ENCODE measurements at regions not wholly inside any gene's neighbourhood (a gene's known extent, or its start where the extent isn't known, plus 50 kb on each side); places are given as distances from the start of the nearest gene placed in this dataset.

DNA sequence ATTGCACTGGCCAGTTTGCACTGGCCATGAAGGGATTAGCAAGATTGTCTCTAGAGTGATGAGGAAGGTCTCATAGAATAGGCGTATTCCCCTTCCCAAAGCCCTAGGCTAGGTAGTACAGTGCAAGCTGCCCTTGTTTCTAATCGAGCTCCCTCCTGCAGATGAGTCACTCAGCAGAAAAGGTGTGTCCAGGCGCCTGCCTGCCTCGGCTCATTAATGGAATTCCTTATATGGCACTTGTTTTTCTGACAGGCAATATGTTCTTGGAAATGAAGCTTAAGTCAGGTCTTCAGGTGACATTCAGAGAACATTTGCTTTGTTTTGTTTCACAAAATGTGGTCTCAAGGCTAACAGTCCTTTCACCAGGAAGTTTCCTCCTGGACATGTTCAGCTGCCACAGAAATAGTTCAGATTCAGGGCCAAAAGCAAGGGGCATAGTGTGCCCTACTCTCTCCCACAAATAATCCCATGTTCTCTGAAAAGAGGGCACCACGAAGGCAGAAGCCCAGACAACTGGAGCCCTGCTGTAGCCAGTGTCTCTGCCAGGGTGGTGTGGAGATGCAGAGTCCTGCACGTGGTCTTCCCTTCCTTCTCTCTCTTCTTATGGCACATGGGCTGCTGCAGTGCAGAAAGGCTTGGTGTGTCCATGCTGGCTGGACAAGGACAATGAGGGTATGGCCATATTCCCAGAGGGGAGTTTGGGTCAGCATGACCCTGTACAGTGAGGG is 281.1 kb upstream of the MAP3K1 start:
- intact Hi-C loops (cut with DNase I), result no loop called here
- peak; percentile 30 to 85 for ATAC-seq
- no peak for DNase-seq

DNA sequence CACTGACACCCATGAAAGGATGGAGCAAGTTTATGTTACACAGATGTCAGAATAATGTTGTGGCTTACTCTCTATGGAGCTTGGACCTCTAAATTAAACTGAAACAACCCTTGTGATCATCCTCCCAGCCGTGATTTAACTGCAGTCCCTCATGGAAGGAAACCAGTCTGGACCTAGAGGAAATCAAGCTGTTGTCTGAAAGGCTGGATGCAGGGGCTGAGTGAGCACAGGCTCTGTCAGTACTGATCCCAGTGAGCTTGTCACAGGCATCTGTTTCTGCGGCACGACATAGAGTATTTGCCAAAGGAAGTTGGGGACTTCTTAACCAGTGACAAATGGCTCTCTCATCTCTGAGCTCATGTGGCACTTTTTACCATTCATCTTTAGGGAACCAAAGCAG is 282.9 kb upstream of the MAP3K1 start:
- ATAC-seq, result no peak
- intact Hi-C loops (cut with DNase I), result no loop called here

GRCh38 chr5:56530626-56531138 is 284.7 kb upstream of the MAP3K1 start:
- intact Hi-C loops (cut with DNase I), result no loop called here
- ATAC-seq (no peak), DNase-seq (no peak)

More for the DNA sequence above, 282.9 kb upstream of the MAP3K1 start:
- DNase-seq, result no peak

- ATAC-seq, result peak in 1 of 2 donors; percentile 71
- intact Hi-C loops (cut with DNase I), result no loop called here
Measured at GRCh38 chr5:56529666-56530430, 285.5 kb upstream of the MAP3K1 start.

DNA sequence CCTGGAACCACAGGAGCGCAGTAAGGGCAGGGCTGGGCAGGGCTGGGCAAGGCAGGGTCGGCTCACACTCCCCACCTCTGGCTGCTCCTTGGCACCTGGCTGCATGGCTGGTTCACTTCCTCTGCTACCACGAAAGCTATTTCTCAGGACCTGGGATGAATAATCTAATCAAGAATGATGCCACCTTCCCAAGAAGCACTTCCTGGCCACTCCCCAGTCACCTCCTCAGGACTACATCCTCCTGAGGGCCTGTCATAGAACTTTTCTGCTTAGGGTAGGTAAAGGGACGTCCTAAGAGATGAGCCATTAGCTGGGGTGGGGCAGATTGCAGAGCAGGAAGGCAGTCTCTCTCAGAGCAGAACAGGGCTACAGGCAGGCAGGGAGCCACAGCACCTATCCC is 288.2 kb upstream of the MAP3K1 start:
- DNase-seq (no peak), ATAC-seq (no peak)
- intact Hi-C loops (cut with DNase I), result no loop called here

More at GRCh38 chr5:56529666-56530430, 285.5 kb upstream of the MAP3K1 start:
- no peak for DNase-seq

GRCh38 chr5:56525113-56525512 is 290.2 kb upstream of the MAP3K1 start:
- ATAC-seq, result peak in 1 of 2 donors; percentile 39
- intact Hi-C loops (cut with DNase I), result no loop called here

GRCh38 chr5:56523790-56524575 is 290.9 kb upstream of the ANKRD55 start:
- ATAC-seq (peak in 1 of 2 donors; percentile 70), DNase-seq (no peak)
- intact Hi-C loops (cut with DNase I), result no loop called here

More at GRCh38 chr5:56525113-56525512, 290.2 kb upstream of the MAP3K1 start:
- no peak for DNase-seq

- peak; percentile 49 for DNase-seq
- intact Hi-C loops (cut with DNase I), result no loop called here
- ATAC-seq, result peak; percentile 83 to 84
Measured at GRCh38 chr5:56522960-56523359, 289.8 kb upstream of the ANKRD55 start.

GRCh38 chr5:56522169-56522568 is 289.0 kb upstream of the ANKRD55 start:
- no peak for DNase-seq
- intact Hi-C loops (cut with DNase I), result no loop called here
- no peak for ATAC-seq

DNA sequence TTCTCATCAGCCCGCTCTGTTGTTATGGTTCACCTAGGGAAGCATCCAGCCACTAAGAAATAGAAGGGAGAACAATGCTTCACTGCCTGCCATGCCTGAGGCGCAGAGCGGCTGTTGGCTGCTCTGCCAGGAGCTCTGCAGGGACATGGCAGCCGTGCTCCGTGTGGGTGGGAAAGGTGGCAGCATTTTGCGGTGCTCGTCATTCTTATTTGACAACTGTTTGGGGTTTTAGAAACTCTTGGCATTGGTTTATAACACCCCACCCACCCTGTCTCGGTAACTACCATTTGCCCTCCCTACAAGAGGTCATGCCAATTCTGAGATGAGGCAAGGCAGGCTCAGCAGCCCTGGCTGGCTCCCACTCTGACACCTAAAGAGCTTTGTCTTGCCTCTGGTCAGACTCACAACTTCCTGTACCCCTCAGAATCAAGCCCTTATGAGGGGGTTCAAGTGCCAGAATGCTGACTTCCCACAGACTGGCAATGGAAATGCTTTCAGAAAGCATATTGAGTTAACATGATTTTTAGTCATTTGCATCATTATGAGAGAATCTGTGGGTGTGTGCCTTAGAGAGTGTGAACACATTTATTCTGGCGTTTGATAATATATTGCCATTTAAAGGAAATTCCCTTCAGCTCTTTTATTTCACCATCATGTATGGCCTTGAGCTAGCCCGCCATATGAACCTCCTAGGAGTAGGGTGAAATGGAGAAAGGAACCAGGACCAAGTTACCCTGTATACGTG is 288.0 kb upstream of the ANKRD55 start:
- ATAC-seq, result no peak
- intact Hi-C loops (cut with DNase I), result no loop called here
- no peak for DNase-seq

- intact Hi-C loops (cut with DNase I), result no loop called here
- no peak for DNase-seq
- no peak for ATAC-seq
Measured at GRCh38 chr5:56518820-56519219, 285.7 kb upstream of the ANKRD55 start.

- ATAC-seq (peak in 1 of 2 donors; percentile 33), DNase-seq (no peak)
- intact Hi-C loops (cut with DNase I), result no loop called here
Measured at GRCh38 chr5:56517011-56517416, 283.9 kb upstream of the ANKRD55 start.

- ATAC-seq, result no peak
- DNase-seq, result no peak
- intact Hi-C loops (cut with DNase I), result no loop called here
Measured at GRCh38 chr5:56516441-56516840, 283.3 kb upstream of the ANKRD55 start.

DNA sequence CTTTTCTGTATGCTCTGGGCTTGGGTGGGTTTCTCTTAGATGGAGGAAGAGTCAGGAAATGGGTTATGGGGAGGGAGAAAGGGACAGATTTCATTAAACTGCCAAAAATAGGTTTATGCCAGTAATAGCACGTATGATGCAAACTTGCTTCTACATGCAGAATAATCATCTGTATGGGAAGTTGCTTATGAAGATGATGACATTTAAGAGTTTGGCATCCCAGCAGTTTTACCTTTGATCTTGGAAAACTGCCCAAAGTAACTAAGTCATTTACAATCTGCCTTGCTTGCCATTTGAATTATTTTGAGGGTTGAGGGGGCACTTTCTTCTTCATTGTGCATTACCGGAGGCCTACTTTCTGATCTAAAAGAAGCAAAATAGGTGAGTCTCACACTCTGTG is 282.9 kb upstream of the ANKRD55 start:
- intact Hi-C loops (cut with DNase I), result no loop called here
- DNase-seq (no peak), ATAC-seq (no peak)

- intact Hi-C loops (cut with DNase I), result no loop called here
- DNase-seq, result no peak
Measured at GRCh38 chr5:56515011-56515410, 281.9 kb upstream of the ANKRD55 start.

GRCh38 chr5:56514245-56514644 is 281.1 kb upstream of the ANKRD55 start:
- intact Hi-C loops (cut with DNase I), result no loop called here
- DNase-seq (no peak), ATAC-seq (no peak)

More at GRCh38 chr5:56515011-56515410, 281.9 kb upstream of the ANKRD55 start:
- ATAC-seq, result no peak

- DNase-seq (no peak), ATAC-seq (no peak)
- intact Hi-C loops (cut with DNase I), result no loop called here
Measured at GRCh38 chr5:56513141-56513540, 280.0 kb upstream of the ANKRD55 start.

DNA sequence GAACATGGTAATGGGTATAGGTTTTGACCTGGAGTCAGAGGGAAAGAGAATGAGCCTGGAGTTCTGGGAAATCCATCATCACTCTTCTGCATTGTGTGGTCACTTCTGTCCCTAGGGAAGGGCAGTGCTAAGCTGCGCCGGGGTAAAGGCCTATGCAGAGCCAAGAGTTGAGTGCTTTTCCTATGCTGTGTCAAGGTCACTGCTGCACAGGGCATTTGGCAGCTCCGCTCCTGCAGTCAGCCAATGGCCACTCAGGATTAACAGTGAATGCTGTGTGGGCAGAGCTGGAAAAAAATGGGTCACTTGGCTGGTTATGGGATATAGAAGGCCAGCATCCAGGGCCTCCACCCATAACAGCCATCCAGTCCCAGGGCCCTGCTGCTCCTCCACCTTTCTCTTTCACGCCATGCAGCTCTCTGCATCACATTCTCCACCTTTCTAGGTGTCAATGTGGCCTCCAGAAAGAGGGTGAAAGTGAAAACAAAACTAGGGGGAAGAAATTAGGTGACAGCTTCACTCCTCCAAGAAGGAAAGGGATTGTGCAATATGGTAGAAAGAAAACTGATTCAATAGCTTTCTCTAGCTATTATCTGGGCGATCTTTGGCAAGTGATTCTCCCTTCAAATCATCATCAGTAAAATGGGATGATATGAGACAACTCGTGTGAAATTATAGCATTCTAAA is 279.3 kb upstream of the ANKRD55 start:
- intact Hi-C loops (cut with DNase I), result no loop called here
- DNase-seq (peak; percentile 53), ATAC-seq (peak; percentile 91 to 95)
